ENCODE measurements at regions not wholly inside any gene's neighbourhood (a gene's known extent, or its start where the extent isn't known, plus 50 kb on each side); places are given as distances from the start of the nearest gene placed in this dataset.
A peak's percentile ranks its signal among the peaks of the same experiment; 100 is the strongest.

DNA sequence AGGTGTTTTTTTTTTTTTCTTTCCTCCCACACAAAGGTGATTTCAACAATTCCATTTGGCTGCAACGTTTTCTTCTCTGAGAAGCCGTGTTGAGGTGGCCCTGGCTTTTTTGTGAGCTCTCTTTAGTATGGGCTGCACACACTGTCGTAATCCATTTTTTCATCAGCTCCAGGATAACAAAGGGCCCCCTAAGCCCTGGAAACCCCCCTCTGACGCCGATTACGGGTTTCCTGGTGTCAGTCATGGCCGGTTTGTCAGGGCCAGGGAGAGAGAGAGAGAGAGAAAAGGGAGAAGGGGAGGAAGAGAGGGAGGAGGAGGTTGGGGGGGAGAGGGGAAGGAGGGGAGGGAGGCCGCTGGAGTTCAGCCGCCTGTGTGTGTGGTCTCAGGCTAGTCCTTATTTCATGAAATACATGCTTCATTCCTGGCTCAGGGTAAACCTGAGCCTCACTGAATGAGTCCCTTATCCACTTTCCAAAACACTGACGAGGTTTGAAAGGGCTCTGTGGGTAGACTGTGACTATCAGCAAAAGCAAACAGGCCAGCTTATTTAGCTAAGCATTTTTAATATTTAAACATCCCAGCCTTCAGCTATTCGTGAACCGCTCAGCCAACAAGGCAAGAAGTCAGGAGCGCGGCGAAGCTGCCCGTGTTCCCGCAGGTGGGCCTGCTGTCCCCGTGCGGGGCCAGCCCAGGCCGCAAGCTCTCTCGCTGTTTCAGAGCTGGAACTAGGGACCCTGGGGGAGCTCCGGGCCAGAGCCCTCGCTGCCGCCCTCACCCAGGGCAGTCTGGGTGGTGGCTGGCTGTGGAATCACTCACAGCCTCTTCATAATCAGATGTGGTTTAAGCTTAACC is 172.8 kb downstream of the ERCC6L2 start:
- no peak overlapping the region for H3K56ac ChIP-seq (replicated peaks; ENCODE audit: insufficient read length, low read depth, low read length)
- no peaks in the 10 kb centered on the region for H3K36me3 ChIP-seq (ENCODE audit: control insufficient read depth in 2 of 4, insufficient read depth in 4 of 4, low read length in 3 of 4)
- no peak overlapping the region for H2BK12ac ChIP-seq (ENCODE audit: low read depth, low read length)
- peak overlapping the region; percentile 19; the same call in 1 of the 2 replicates for H4K8ac ChIP-seq (ENCODE audit: extremely low read depth, insufficient read depth, low read length)
- H2BK15ac ChIP-seq (ENCODE audit: low read length) = no peak overlapping the region
- peaks cover 0 to 5% (median 1%) of the 10 kb centered on the region in 4 experiments; a peak in 5 of 7 replicates for H3K27me3 ChIP-seq (replicated peaks in 1 of 4; ENCODE audit: control insufficient read depth in 3 of 4, extremely low read depth in 1 of 4, insufficient read depth in 3 of 4, low read length in 3 of 4)
- no peak overlapping the region for H4K91ac ChIP-seq (replicated peaks; ENCODE audit: insufficient read length, low read length)
- no peaks in the 10 kb centered on the region for H4K20me1 ChIP-seq (replicated peaks in 1 of 2; ENCODE audit: control insufficient read depth in 1 of 2, insufficient read depth in 2 of 2, low read length in 2 of 2)
- peak overlapping the region; percentile 90; the same call in 1 of the 2 replicates for H2BK20ac ChIP-seq (ENCODE audit: low read length)
- no peak overlapping the region for H2AK5ac ChIP-seq (ENCODE audit: low read depth, low read length)
- H3K9ac ChIP-seq (replicated peaks in 1 of 4; ENCODE audit: extremely low read depth in 1 of 4, low read depth in 3 of 4, low read length in 3 of 4) = no peak overlapping the region
- H4K5ac ChIP-seq (ENCODE audit: insufficient read length, low read depth, low read length) = no peak overlapping the region
- no peaks in the 10 kb centered on the region for H3K9me3 ChIP-seq (ENCODE audit: insufficient read depth in 2 of 2, low read depth in 1 of 2, low read length in 1 of 2)
- 0 out of 2 replicates have a peak overlapping the region, but pooled peaks have one; percentile 18 for H2AFZ ChIP-seq (ENCODE audit: low read length)
- H3K4ac ChIP-seq (replicated peaks; ENCODE audit: insufficient read length, low read depth, low read length) = no peak overlapping the region
- no peaks in the 10 kb centered on the region for H3K79me1 ChIP-seq (ENCODE audit: low read depth, low read length)
- POLR2A ChIA-PET (ENCODE audit: partially characterized antibody) = interaction anchor here (0.9 to 1.7 kb wide), 3 partner anchors 21 to 534 kb away, joined by 3 to 4 read pairs (median 3); no protein-coding TSS in a partner anchor
- H3K79me2 ChIP-seq (ENCODE audit: control insufficient read depth in 1 of 2, insufficient read depth in 2 of 2, low read length in 2 of 2) = no peaks in the 10 kb centered on the region
- H3K23me2 ChIP-seq (ENCODE audit: low read depth, low read length) = no peaks in the 10 kb centered on the region
- CTCF ChIA-PET (ENCODE audit: partially characterized antibody) = interaction anchor here (0.6 to 1.6 kb wide), 5 partner anchors 13 to 534 kb away, joined by 3 to 7 read pairs (median 4); no protein-coding TSS in a partner anchor
- peak overlapping the region; percentile 78 for H3K18ac ChIP-seq (ENCODE audit: extremely low read depth, low read length)
- H3K23ac ChIP-seq (ENCODE audit: insufficient read length) = no peak overlapping the region
- no peak overlapping the region for H3K14ac ChIP-seq (ENCODE audit: insufficient read length)
- H2BK120ac ChIP-seq (replicated peaks; ENCODE audit: low read depth, low read length) = no peak overlapping the region
- DNase-seq (ENCODE audit: low read depth in 1 of 2, low spot score in 2 of 2) (peak in 1 of 2 experiments; percentile 66), FAIRE-seq (no peak)
- peak overlapping the region; percentile 5 to 48; a peak in 2 of 4 replicates for H3K4me2 ChIP-seq (ENCODE audit: insufficient read depth in 1 of 2, low read depth in 2 of 2, low read length in 2 of 2)
- H2BK5ac ChIP-seq (ENCODE audit: low read depth, low read length) = no peak overlapping the region
- WGBS, 2 experiments (ENCODE audit: extremely low coverage in 1 of 2, insufficient coverage in 1 of 2, insufficient read length in 1 of 2, insufficient replicate concordance in 2 of 2, low coverage in 1 of 2, low lambda C conversion rate in 2 of 2, missing lambda C conversion rate in 1 of 2) = 56% methylated on average over 22 of the region's 24 CpGs; no CpG with 5 or more reads in 1 of the 2 experiments
- no peak overlapping the region for H3K4me3 ChIP-seq (ENCODE audit: extremely low read depth in 1 of 4, insufficient read depth in 2 of 4, low read depth in 3 of 4, low read length in 4 of 4)
- TF ChIP-seq TAF7 (optimal IDR thresholded peaks at IDR 0.05; ENCODE audit: borderline replicate concordance, low read depth, low read length) (no peak), E2F6 (IDR thresholded peaks at IDR 0.05) (peak; percentile 38; the same call in 1 of the 2 replicates), SUZ12 (IDR thresholded peaks at IDR 0.05; ENCODE audit: low read length) (no peak), EP300 (IDR thresholded peaks at IDR 0.05; ENCODE audit: borderline replicate concordance in 1 of 2, low read depth in 2 of 2, low read length in 2 of 2) (no peak), POU5F1 (IDR thresholded peaks at IDR 0.05; ENCODE audit: low read depth, low read length) (no peak)
- H3K4me1 ChIP-seq (replicated peaks in 1 of 4; ENCODE audit: control insufficient read depth in 3 of 4, insufficient read depth in 4 of 4, low read length in 3 of 4) = peaks cover 3 to 7% (median 6%) of the 10 kb centered on the region in 4 experiments; a peak in 5 of 7 replicates
- H3K27ac ChIP-seq (ENCODE audit: low read depth, low read length) = no peak overlapping the region
